Heart left ventricle (tissue), 13 donors: ENCODE measurements at regions not wholly inside any gene's neighbourhood (a gene's known extent, or its start where the extent isn't known, plus 50 kb on each side); places are given as distances from the start of the nearest gene placed in this dataset.

ENCODE experiments used
- CTCF ChIP-seq, 12 donors: fragments of 200-600 bp; sonication (generic) in 4 of 12; IDR thresholded peaks; one replicate each; pipeline versions ENCODE4 v1.5.0 to v1.8.0; 2018 to 2022; ENCODE audit warnings: antibody characterized with exemption in 12 of 12, mild to moderate bottlenecking in 5 of 12
- POLR2A ChIP-seq, 2 donors: fragments of 450-650 bp; IDR thresholded peaks; one replicate each; pipeline ENCODE4 v1.6.1; 2017; ENCODE audit warnings: antibody characterized with exemption in 2 of 2, mild to moderate bottlenecking in 2 of 2, moderate library complexity in 2 of 2
- donor health status: ischemic (EF 13 %, LVEDD 7.1; RV severe dilation, severe dysfunction).
- donor health status: DM: no; HTN: yes; CAD: no.
- donor health status: DM: no; HTN: no; CAD: no.
- donor health status: ischemic (EF 25% LVEDD 6.9; RV normal size, moderate dysfunction).
- donor health status: ischemic (EF 25% LVEDD 5.7; RV mildly dilated, moderate dysfunction).
- donor health status: ischemic (EF 35%, LVEDD 5.7; RV mildly dilated, moderate dysfunction).
- donor health status: nonischemic (EF 11% LVEDD 7.7; RV severe dilation, severe dysfunction).
- donor health status: DM: yes; HTN: yes; CAD: no.
- donor health status: PGD.
- donor health status: ischemic (EF 29% LVEDD 5.4; RV normal size, mild dysfunction).
- donor health status: nonischemic (EF 23%, LVEDD 6.1; RV moderate dilation, normal function).

GRCh38 chr11:86749821-86750401 is 50.4 kb upstream of the PRSS23 start:
- no peak for TF ChIP-seq CTCF (IDR thresholded peaks at IDR 0.05)
- TF ChIP-seq POLR2A (IDR thresholded peaks at IDR 0.05): no peak
